ENCODE measurements at regions not wholly inside any gene's neighbourhood (a gene's known extent, or its start where the extent isn't known, plus 50 kb on each side); places are given as distances from the start of the nearest gene placed in this dataset.

- no peak for DNase-seq
Measured at GRCh38 chr11:127567237-127567932, 566.8 kb upstream of the KIRREL3 start.

- no peak for DNase-seq
Measured at GRCh38 chr11:127564810-127565209, 564.2 kb upstream of the KIRREL3 start.

GRCh38 chr11:127559978-127560377, 559.4 kb upstream of the KIRREL3 start:
- no peak for DNase-seq

- no peak for DNase-seq
Measured at GRCh38 chr11:127552446-127552845, 551.9 kb upstream of the KIRREL3 start.

GRCh38 chr11:127531167-127531566, 530.6 kb upstream of the KIRREL3 start:
- DNase-seq: no peak

- no peak for DNase-seq
Measured at GRCh38 chr11:127528297-127528696, 527.7 kb upstream of the KIRREL3 start.

GRCh38 chr11:127524618-127525017, 524.0 kb upstream of the KIRREL3 start:
- DNase-seq: no peak

- no peak for DNase-seq
Measured at GRCh38 chr11:127521413-127521812, 520.8 kb upstream of the KIRREL3 start.

- no peak for DNase-seq
Measured at GRCh38 chr11:127507851-127508250, 507.3 kb upstream of the KIRREL3 start.

- DNase-seq: no peak
Measured at GRCh38 chr11:127506647-127507046, 506.1 kb upstream of the KIRREL3 start.

- no peak for DNase-seq
Measured at GRCh38 chr11:127506126-127506525, 505.6 kb upstream of the KIRREL3 start.

GRCh38 chr11:127496165-127496564, 495.6 kb upstream of the KIRREL3 start:
- DNase-seq: no peak

- DNase-seq: no peak
Measured at GRCh38 chr11:127493330-127494022, 492.9 kb upstream of the KIRREL3 start.

- no peak for DNase-seq
Measured at GRCh38 chr11:127492029-127492428, 491.5 kb upstream of the KIRREL3 start.

- DNase-seq: no peak
Measured at GRCh38 chr11:127491589-127491988, 491.0 kb upstream of the KIRREL3 start.

GRCh38 chr11:127490896-127491295, 490.3 kb upstream of the KIRREL3 start:
- DNase-seq: no peak

- no peak for DNase-seq
Measured at GRCh38 chr11:127485541-127485940, 485.0 kb upstream of the KIRREL3 start.

- DNase-seq: no peak
Measured at GRCh38 chr11:127481391-127481790, 480.8 kb upstream of the KIRREL3 start.

- no peak for DNase-seq
Measured at GRCh38 chr11:127478826-127479225, 478.3 kb upstream of the KIRREL3 start.

GRCh38 chr11:127474766-127475165, 474.2 kb upstream of the KIRREL3 start:
- no peak for DNase-seq

- DNase-seq: no peak
Measured at GRCh38 chr11:127472505-127472904, 471.9 kb upstream of the KIRREL3 start.

- DNase-seq: no peak
Measured at GRCh38 chr11:127471662-127472061, 471.1 kb upstream of the KIRREL3 start.

- no peak for DNase-seq
Measured at GRCh38 chr11:127470306-127470884, 469.8 kb upstream of the KIRREL3 start.

- DNase-seq: no peak
Measured at GRCh38 chr11:127464325-127464724, 463.8 kb upstream of the KIRREL3 start.

- DNase-seq: no peak
Measured at GRCh38 chr11:127462065-127462344, 461.4 kb upstream of the KIRREL3 start.

Measured in MV-4-11 (cell line).